Gastroesophageal sphincter (tissue), 3 donors: ENCODE measurements at regions not wholly inside any gene's neighbourhood (a gene's known extent, or its start where the extent isn't known, plus 50 kb on each side); places are given as distances from the start of the nearest gene placed in this dataset.

Experiments used
- EP300 ChIP-seq: sonication (generic); formaldehyde crosslinking; IDR thresholded peaks from one replicate; pipeline ENCODE4 v1.6.1; 2017; ENCODE audit warnings: antibody characterized with exemption, mild to moderate bottlenecking
- POLR2A ChIP-seq, 2 donors: fragments of 450-650 bp; IDR thresholded peaks; one replicate each; pipeline ENCODE4 v1.6.1; 2017; ENCODE audit warnings: antibody characterized with exemption in 2 of 2, mild to moderate bottlenecking in 2 of 2, moderate library complexity in 1 of 2
- POLR2AphosphoS5 ChIP-seq: sonication (generic); formaldehyde crosslinking; IDR thresholded peaks from one replicate; pipeline ENCODE4 v1.6.1; 2017; ENCODE audit warnings: antibody characterized with exemption
- TF ChIP-seq, protein P1 (sequence below), 4 experiments: fragments of 200-600 bp in 2 of 4; fragments of 450-650 bp in 2 of 4; sonication (generic) in 1 of 4; IDR thresholded peaks; one replicate each; pipeline ENCODE4 v1.5.1; 2017 to 2019; ENCODE audit warnings: antibody characterized with exemption in 4 of 4, mild to moderate bottlenecking in 2 of 4, moderate library complexity in 2 of 4

DNA sequence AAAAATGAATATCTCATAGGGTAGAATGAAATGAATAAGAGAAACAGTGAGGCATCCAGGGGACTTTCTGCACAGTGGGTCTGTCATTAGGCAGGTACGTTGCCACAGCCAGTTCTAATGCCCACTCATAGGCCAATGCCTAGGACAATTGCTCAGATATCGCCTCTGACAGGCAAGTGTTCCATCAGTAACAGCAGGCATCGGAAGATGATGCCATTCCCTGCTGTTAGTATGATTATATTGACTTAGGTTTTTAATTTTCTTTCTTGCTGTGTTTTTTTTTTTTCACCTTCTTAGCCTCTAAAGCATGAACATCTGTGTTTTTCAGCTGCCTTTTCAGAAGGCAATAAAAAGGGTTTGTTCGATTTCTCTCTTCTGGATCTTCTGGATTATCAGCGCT lies 90.7 kb downstream of the PRL start:
- TF ChIP-seq, protein P1, sequence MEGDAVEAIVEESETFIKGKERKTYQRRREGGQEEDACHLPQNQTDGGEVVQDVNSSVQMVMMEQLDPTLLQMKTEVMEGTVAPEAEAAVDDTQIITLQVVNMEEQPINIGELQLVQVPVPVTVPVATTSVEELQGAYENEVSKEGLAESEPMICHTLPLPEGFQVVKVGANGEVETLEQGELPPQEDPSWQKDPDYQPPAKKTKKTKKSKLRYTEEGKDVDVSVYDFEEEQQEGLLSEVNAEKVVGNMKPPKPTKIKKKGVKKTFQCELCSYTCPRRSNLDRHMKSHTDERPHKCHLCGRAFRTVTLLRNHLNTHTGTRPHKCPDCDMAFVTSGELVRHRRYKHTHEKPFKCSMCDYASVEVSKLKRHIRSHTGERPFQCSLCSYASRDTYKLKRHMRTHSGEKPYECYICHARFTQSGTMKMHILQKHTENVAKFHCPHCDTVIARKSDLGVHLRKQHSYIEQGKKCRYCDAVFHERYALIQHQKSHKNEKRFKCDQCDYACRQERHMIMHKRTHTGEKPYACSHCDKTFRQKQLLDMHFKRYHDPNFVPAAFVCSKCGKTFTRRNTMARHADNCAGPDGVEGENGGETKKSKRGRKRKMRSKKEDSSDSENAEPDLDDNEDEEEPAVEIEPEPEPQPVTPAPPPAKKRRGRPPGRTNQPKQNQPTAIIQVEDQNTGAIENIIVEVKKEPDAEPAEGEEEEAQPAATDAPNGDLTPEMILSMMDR (IDR thresholded peaks at IDR 0.05), result no peak
- no peak for TF ChIP-seq EP300
- TF ChIP-seq POLR2A (IDR thresholded peaks at IDR 0.05), result no peak
- TF ChIP-seq POLR2AphosphoS5, result no peak
